BJ (cell line): ENCODE measurements at regions not wholly inside any gene's neighbourhood (a gene's known extent, or its start where the extent isn't known, plus 50 kb on each side); places are given as distances from the start of the nearest gene placed in this dataset.

Experiments
- CTCF ChIA-PET: fragments of 350-600 bp; formaldehyde crosslinking; extraction: SDS; loops from one replicate; lab custom pipeline; 2021; ENCODE audit warnings: antibody characterized with exemption, inconsistent platforms; lab: Yijun Ruan, JAX
- POLR2A ChIA-PET: fragments of 300-600 bp; sonication (Branson Sonifier 250); formaldehyde crosslinking; extraction: SDS; loops from one replicate; lab custom pipeline; 2021; ENCODE audit warnings: antibody characterized with exemption; lab: Charles Lee
- DNase-seq: peaks from one replicate; pipeline ENCODE4 v3.0.0-alpha.2; 2011; ENCODE audit warnings: low read depth
- H3K27me3 ChIP-seq: 2 replicates; pipeline ENCODE4 v1.6.0; 2011; ENCODE audit warnings: low read length; ENCODE audit not compliant: control insufficient read depth, insufficient read depth
- H3K36me3 ChIP-seq: 2 replicates; pipeline ENCODE4 v1.5.1; 2011; ENCODE audit warnings: low read length; ENCODE audit not compliant: control insufficient read depth, insufficient read depth
- H3K4me3 ChIP-seq: 2 replicates; pipeline ENCODE4 v1.5.1; 2011; ENCODE audit warnings: low read depth, mild to moderate bottlenecking, control low read depth, low read length
- CTCF ChIP-seq: IDR thresholded peaks from 2 replicates; pipeline ENCODE4 v1.5.1; 2011; ENCODE audit warnings: low read depth, mild to moderate bottlenecking, control low read depth, inconsistent platforms, low read length, moderate library complexity; ENCODE audit not compliant: insufficient read depth

DNA sequence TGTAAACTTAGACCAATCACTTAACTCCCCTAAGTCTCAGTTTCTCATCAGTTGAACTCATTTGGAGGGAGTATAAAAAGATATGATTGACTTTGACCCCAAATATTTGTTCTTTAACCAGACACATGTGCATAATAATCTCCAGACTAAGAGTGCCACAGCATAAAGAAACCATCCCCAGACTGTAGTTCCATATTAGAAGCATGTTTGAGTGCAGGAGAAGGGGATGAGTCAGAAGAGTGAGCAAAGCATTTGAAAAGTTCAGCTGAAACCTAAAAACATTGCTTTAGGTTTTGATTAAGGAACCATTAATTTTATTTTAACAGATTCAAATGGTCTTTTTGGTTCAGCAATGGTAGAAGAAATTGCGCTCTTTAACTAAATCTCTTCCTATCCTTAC lies 654.8 kb downstream of the UTRN start:
- Histone ChIP-seq H3K4me3 (no peak overlapping the region), H3K36me3 (no peaks in the 10 kb centered on the region), H3K27me3 (no peaks in the 10 kb centered on the region)
- DNase-seq: no peak
- ChIA-PET POLR2A (interaction anchor here (0.6 kb wide), 1 partner anchor 579 kb away, joined by 3 read pairs; no protein-coding TSS in a partner anchor), CTCF (interaction anchor here (1.3 kb wide), 1 partner anchor 694 kb away, joined by 4 read pairs; no protein-coding TSS in a partner anchor)
- no peak for TF ChIP-seq CTCF

GRCh38 chr6:144944106-144944505 lies 659.0 kb downstream of the UTRN start:
- no peak for DNase-seq
- no peaks in the 10 kb centered on the region for H3K36me3 ChIP-seq
- no peaks in the 10 kb centered on the region for H3K27me3 ChIP-seq
- H3K4me3 ChIP-seq: no peak overlapping the region
- POLR2A ChIA-PET: no interaction called here
- CTCF ChIA-PET: interaction anchor here (1.0 kb wide), 1 partner anchor 9 kb away, joined by 4 read pairs; no protein-coding TSS in a partner anchor
- TF ChIP-seq CTCF: no peak

- Histone ChIP-seq H3K36me3 (no peaks in the 10 kb centered on the region), H3K4me3 (no peak overlapping the region), H3K27me3 (no peaks in the 10 kb centered on the region)
- CTCF ChIA-PET: no interaction called here
- no peak for DNase-seq
- POLR2A ChIA-PET: no interaction called here
- TF ChIP-seq CTCF: no peak
Observed at GRCh38 chr6:144947398-144947976, 662.4 kb downstream of the UTRN start.

GRCh38 chr6:144951730-144952437 lies 666.7 kb downstream of the UTRN start:
- TF ChIP-seq CTCF: no peak
- Histone ChIP-seq H3K36me3 (no peaks in the 10 kb centered on the region), H3K27me3 (no peaks in the 10 kb centered on the region), H3K4me3 (no peak overlapping the region)
- POLR2A ChIA-PET: interaction anchor here (0.6 kb wide), 1 partner anchor 356 kb away, joined by 6 read pairs; no protein-coding TSS in a partner anchor
- no peak for DNase-seq
- CTCF ChIA-PET: interaction anchor here (1.2 to 1.4 kb wide), 2 partner anchors 8 to 26 kb away, joined by 3 to 4 read pairs; no protein-coding TSS in a partner anchor

DNA sequence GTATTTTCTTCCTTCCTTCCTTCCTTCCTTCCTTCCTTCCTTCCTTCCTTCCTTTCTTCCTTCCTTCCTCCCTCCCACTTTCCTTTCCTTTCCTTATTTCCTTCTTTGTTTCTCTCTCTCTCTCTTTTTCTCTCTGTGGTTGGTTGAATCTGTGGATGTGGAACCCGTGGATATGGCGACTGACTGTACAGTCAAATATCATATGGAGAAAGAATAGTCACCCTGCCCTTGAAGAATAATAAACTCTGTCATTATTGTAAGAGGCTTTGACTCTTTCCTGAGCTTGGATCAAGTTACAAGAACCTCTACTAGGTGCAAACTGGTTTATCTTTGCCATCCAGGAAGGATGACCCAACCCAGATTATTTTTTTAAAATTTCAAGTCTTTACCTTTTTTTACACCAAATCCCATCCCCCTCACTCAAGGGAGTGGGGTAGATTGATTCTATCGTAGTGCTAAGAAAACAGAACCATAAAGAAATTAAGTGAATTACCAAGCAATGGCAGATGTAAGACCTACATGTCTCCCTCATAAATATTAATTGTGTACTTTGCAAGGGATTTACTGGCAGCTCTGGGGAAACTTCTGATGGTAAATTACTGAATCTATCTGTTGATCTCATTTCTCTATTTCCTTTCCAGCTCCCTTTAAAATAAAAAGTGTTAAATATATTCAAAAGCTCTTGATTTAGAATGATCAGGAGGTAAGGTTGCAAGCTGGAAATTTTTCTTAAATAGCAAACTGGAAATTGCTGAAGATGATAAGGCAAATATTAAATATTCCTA lies 667.5 kb downstream of the UTRN start:
- ChIA-PET CTCF (interaction anchor here (1.2 to 1.4 kb wide), 2 partner anchors 9 to 26 kb away, joined by 3 to 4 read pairs; no protein-coding TSS in a partner anchor), POLR2A (no interaction called here)
- no peak for TF ChIP-seq CTCF
- Histone ChIP-seq H3K36me3 (no peaks in the 10 kb centered on the region), H3K27me3 (no peaks in the 10 kb centered on the region), H3K4me3 (no peak overlapping the region)
- DNase-seq: no peak
